Panc1 (cell line): ENCODE measurements at regions not wholly inside any gene's neighbourhood (a gene's known extent, or its start where the extent isn't known, plus 50 kb on each side); places are given as distances from the start of the nearest gene placed in this dataset.
"Not testable (repeated sequence)": the region's sequence is repeated elsewhere in the genome, so short reads cannot be mapped to it uniquely, and the experiment has no call there.

Experiments
- ATAC-seq: fragments of 200-7000 bp; cut with Tn5 transposase; 2 replicates; pipeline ENCODE4 v1.9.1; 2020; ENCODE audit warnings: mild to moderate bottlenecking, moderate library complexity
- BruUV-seq: library from RNA; stranded (reverse); fragments of 400-500 nt; replicated peaks from 2 replicates; lab custom pipeline; 2021; lab: Mats Ljungman, UMichigan
- CTCF ChIA-PET: fragments of 300-600 bp; sonication (Branson Sonifier 250); formaldehyde crosslinking; loops from one replicate; lab custom pipeline; 2022; ENCODE audit warnings: antibody characterized with exemption; lab: Charles Lee
- POLR2A ChIA-PET: fragments of 300-600 bp; sonication (Branson Sonifier 250); formaldehyde crosslinking; loops from one replicate; lab custom pipeline; 2022; ENCODE audit warnings: antibody characterized with exemption; lab: Charles Lee
- DNase-seq: peaks from one replicate; pipeline ENCODE4 v3.0.0-alpha.2; 2010; ENCODE audit warnings: low read depth, low spot score
- H3K27ac ChIP-seq: 2 replicates; pipeline ENCODE4 v1.5.1; 2011; ENCODE audit warnings: mild to moderate bottlenecking, low read length, inconsistent platforms
- H3K27me3 ChIP-seq: fragments of 200-500 bp; sonication (Bioruptor generic); 2 replicates; pipeline ENCODE4 v1.6.0; 2014; ENCODE audit warnings: low read length, inconsistent platforms; ENCODE audit not compliant: control insufficient read depth, insufficient read depth
- H3K36me3 ChIP-seq: fragments of 200-500 bp; sonication (Bioruptor generic); 2 replicates; pipeline ENCODE4 v1.5.1; 2014; ENCODE audit warnings: inconsistent platforms, mild to moderate bottlenecking, low read length, moderate library complexity; ENCODE audit not compliant: control insufficient read depth, insufficient read depth
- H3K4me1 ChIP-seq: 2 replicates; pipeline ENCODE4 v1.5.1; 2011; ENCODE audit warnings: inconsistent platforms, mild to moderate bottlenecking, low read length, moderate library complexity; ENCODE audit not compliant: control insufficient read depth, insufficient read depth
- H3K4me3 ChIP-seq, 2 experiments: 2 replicates each; pipeline ENCODE4 v1.5.1; 2011 to 2012; ENCODE audit warnings: low read depth in 2 of 2, low read length in 2 of 2, mild to moderate bottlenecking in 2 of 2, inconsistent platforms in 1 of 2, moderate library complexity in 1 of 2
- H3K9me3 ChIP-seq: fragments of 200-500 bp; sonication (Bioruptor generic); 2 replicates; pipeline ENCODE4 v1.5.1; 2014; ENCODE audit warnings: low read depth, mild to moderate bottlenecking, inconsistent platforms, low read length, moderate library complexity; ENCODE audit not compliant: control insufficient read depth, insufficient read depth
- POLR2AphosphoS5 ChIP-seq: IDR thresholded peaks from 2 replicates; pipeline ENCODE4 v1.6.1; 2012; ENCODE audit warnings: mild to moderate bottlenecking, low read depth, low read length, moderate library complexity
- SIN3A ChIP-seq: IDR thresholded peaks from 2 replicates; pipeline ENCODE4 v1.6.1; 2012; ENCODE audit warnings: low read depth, mild to moderate bottlenecking, low read length, moderate library complexity, borderline replicate concordance; ENCODE audit not compliant: insufficient read depth
- TCF7L2 ChIP-seq: IDR thresholded peaks from 2 replicates; pipeline ENCODE4 v1.6.1; 2011; ENCODE audit warnings: mild to moderate bottlenecking, low read depth, low read length, inconsistent platforms
- in situ Hi-C: cut with HindIII; loops from 2 replicates; pipeline ENCODE4 v1.10.0; 2016; ENCODE audit warnings: low sequenced_read_pairs, low pct_unique_long_range_greater_than_20kb
- intact Hi-C: fragments of 100-400 bp; cut with micrococcal nuclease; formaldehyde crosslinking; loops from one replicate; pipeline ENCODE4 v1.10.0; 2022; ENCODE audit not compliant: unreplicated experiment
- TF ChIP-seq, protein P1 (sequence below): fragments of 450-650 bp; IDR thresholded peaks from 2 replicates; pipeline ENCODE4 v1.5.1; 2017; ENCODE audit warnings: mild to moderate bottlenecking
- TF ChIP-seq, protein P2 (sequence below), 2 experiments: IDR thresholded peaks; 2 replicates each; pipeline ENCODE4 v1.6.1; 2011 to 2012; ENCODE audit warnings: low read depth in 2 of 2, control low read depth in 1 of 2, low read length in 1 of 2, mild to moderate bottlenecking in 1 of 2, moderate library complexity in 1 of 2; ENCODE audit not compliant: insufficient read depth in 1 of 2

- Histone ChIP-seq H3K27me3 (no peaks in the 10 kb centered on the region), H3K9me3 (no peaks in the 10 kb centered on the region), H3K36me3 (no peaks in the 10 kb centered on the region), H3K27ac (no peak overlapping the region), H3K4me1 (no peaks in the 10 kb centered on the region), H3K4me3 (no peak overlapping the region)
- BruUV-seq: no TSS peak
- ChIA-PET CTCF (no interaction called here), POLR2A (no interaction called here)
- DNase-seq (no peak), ATAC-seq (no peak)
- in situ Hi-C loops: no loop called here
- TF ChIP-seq, protein P1, sequence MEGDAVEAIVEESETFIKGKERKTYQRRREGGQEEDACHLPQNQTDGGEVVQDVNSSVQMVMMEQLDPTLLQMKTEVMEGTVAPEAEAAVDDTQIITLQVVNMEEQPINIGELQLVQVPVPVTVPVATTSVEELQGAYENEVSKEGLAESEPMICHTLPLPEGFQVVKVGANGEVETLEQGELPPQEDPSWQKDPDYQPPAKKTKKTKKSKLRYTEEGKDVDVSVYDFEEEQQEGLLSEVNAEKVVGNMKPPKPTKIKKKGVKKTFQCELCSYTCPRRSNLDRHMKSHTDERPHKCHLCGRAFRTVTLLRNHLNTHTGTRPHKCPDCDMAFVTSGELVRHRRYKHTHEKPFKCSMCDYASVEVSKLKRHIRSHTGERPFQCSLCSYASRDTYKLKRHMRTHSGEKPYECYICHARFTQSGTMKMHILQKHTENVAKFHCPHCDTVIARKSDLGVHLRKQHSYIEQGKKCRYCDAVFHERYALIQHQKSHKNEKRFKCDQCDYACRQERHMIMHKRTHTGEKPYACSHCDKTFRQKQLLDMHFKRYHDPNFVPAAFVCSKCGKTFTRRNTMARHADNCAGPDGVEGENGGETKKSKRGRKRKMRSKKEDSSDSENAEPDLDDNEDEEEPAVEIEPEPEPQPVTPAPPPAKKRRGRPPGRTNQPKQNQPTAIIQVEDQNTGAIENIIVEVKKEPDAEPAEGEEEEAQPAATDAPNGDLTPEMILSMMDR: no peak
- no peak for TF ChIP-seq TCF7L2
- TF ChIP-seq POLR2AphosphoS5: no peak
- TF ChIP-seq SIN3A: no peak
- TF ChIP-seq, protein P2, sequence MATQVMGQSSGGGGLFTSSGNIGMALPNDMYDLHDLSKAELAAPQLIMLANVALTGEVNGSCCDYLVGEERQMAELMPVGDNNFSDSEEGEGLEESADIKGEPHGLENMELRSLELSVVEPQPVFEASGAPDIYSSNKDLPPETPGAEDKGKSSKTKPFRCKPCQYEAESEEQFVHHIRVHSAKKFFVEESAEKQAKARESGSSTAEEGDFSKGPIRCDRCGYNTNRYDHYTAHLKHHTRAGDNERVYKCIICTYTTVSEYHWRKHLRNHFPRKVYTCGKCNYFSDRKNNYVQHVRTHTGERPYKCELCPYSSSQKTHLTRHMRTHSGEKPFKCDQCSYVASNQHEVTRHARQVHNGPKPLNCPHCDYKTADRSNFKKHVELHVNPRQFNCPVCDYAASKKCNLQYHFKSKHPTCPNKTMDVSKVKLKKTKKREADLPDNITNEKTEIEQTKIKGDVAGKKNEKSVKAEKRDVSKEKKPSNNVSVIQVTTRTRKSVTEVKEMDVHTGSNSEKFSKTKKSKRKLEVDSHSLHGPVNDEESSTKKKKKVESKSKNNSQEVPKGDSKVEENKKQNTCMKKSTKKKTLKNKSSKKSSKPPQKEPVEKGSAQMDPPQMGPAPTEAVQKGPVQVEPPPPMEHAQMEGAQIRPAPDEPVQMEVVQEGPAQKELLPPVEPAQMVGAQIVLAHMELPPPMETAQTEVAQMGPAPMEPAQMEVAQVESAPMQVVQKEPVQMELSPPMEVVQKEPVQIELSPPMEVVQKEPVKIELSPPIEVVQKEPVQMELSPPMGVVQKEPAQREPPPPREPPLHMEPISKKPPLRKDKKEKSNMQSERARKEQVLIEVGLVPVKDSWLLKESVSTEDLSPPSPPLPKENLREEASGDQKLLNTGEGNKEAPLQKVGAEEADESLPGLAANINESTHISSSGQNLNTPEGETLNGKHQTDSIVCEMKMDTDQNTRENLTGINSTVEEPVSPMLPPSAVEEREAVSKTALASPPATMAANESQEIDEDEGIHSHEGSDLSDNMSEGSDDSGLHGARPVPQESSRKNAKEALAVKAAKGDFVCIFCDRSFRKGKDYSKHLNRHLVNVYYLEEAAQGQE (IDR thresholded peaks at IDR 0.05; ENCODE audit: insufficient read depth in 1 of 2, low read depth in 2 of 2, low read length in 1 of 2): no peak
- intact Hi-C loops: no loop called here
These were observed 65.2 kb upstream of the ZNF81 start for GRCh38 chrX:47771473-47771872.

GRCh38 chrX:47762826-47763225 is 73.9 kb upstream of the ZNF81 start:
- CTCF ChIA-PET, H3K9me3 ChIP-seq, in situ Hi-C loops, BruUV-seq, DNase-seq, H3K27me3 ChIP-seq, intact Hi-C loops, H3K27ac ChIP-seq, POLR2A ChIA-PET, H3K36me3 ChIP-seq, ATAC-seq, H3K4me1 ChIP-seq, H3K4me3 ChIP-seq: not testable (repeated sequence)

GRCh38 chrX:47752685-47753084 is 84.0 kb upstream of the ZNF81 start:
- H3K4me3 ChIP-seq: no peak overlapping the region
- H3K27ac ChIP-seq: no peak overlapping the region
- in situ Hi-C loops: no loop called here
- H3K4me1 ChIP-seq: no peaks in the 10 kb centered on the region
- H3K36me3 ChIP-seq: no peaks in the 10 kb centered on the region
- intact Hi-C loops: no loop called here
- no TSS peak for BruUV-seq
- ChIA-PET POLR2A (no interaction called here), CTCF (no interaction called here)
- ATAC-seq (no peak), DNase-seq (no peak)
- H3K27me3 ChIP-seq: no peaks in the 10 kb centered on the region
- TF ChIP-seq, protein P1: no peak
- TF ChIP-seq TCF7L2 (no peak), SIN3A (no peak), POLR2AphosphoS5 (no peak)
- TF ChIP-seq, protein P2 (IDR thresholded peaks at IDR 0.05; ENCODE audit: insufficient read depth in 1 of 2, low read depth in 2 of 2, low read length in 1 of 2): no peak
- no peaks in the 10 kb centered on the region for H3K9me3 ChIP-seq
